ENCODE measurements at regions not wholly inside any gene's neighbourhood (a gene's known extent, or its start where the extent isn't known, plus 50 kb on each side); places are given as distances from the start of the nearest gene placed in this dataset.

- no peak for TF ChIP-seq CTCF (IDR thresholded peaks at IDR 0.05)
- no peak for TF ChIP-seq POLR2A (IDR thresholded peaks at IDR 0.05)
Observed at GRCh38 chr5:106986006-106986405, 684.7 kb downstream of the EFNA5 start.
